H1 (cell line): ENCODE measurements at regions not wholly inside any gene's neighbourhood (a gene's known extent, or its start where the extent isn't known, plus 50 kb on each side); places are given as distances from the start of the nearest gene placed in this dataset.

Experiments used
- CTCF ChIA-PET: fragments of 300-600 bp; sonication (Branson Sonifier 250); formaldehyde crosslinking; loops from one replicate; lab custom pipeline; 2021; ENCODE audit not compliant: partially characterized antibody; lab: Charles Lee
- POLR2A ChIA-PET: fragments of 300-600 bp; sonication (Branson Sonifier 250); formaldehyde crosslinking; loops from one replicate; lab custom pipeline; 2021; ENCODE audit warnings: inconsistent platforms; ENCODE audit not compliant: partially characterized antibody; lab: Charles Lee
- DNase-seq, 2 experiments: peaks; one replicate each; pipeline versions ENCODE4 v3.0.0 to v3.0.0-alpha.2; 2010 to 2022; ENCODE audit warnings: low spot score in 2 of 2, low read depth in 1 of 2, mixed read lengths in 1 of 2
- FAIRE-seq: peaks from 2 replicates; lab custom pipeline; 2011; peaks lifted over from hg19 to GRCh38; lab: Jason Lieb, UNC
- H2AFZ ChIP-seq: 2 replicates; pipeline ENCODE4 v1.8.1; 2012; ENCODE audit warnings: low read length, inconsistent platforms
- H2AK5ac ChIP-seq: 2 replicates; pipeline ENCODE4 v1.6.1; 2013; ENCODE audit warnings: low read depth, low read length
- H2BK120ac ChIP-seq: replicated peaks from 2 replicates; pipeline ENCODE3; 2013; ENCODE audit warnings: low read depth, low read length, inconsistent platforms
- H2BK12ac ChIP-seq: 2 replicates; pipeline ENCODE4 v1.6.1; 2013; ENCODE audit warnings: low read depth, low read length
- H2BK15ac ChIP-seq: 2 replicates; pipeline ENCODE4 v1.6.1; 2013; ENCODE audit warnings: low read length
- H2BK20ac ChIP-seq: 2 replicates; pipeline ENCODE4 v1.6.1; 2013; ENCODE audit warnings: low read length
- H2BK5ac ChIP-seq: 2 replicates; pipeline ENCODE4 v1.6.1; 2013; ENCODE audit warnings: low read depth, low read length
- H3K14ac ChIP-seq: 2 replicates; pipeline ENCODE4 v1.6.1; 2013; ENCODE audit warnings: inconsistent platforms; ENCODE audit not compliant: insufficient read length
- H3K18ac ChIP-seq: 2 replicates; pipeline ENCODE4 v1.6.1; 2013; ENCODE audit warnings: low read length; ENCODE audit errors: extremely low read depth
- H3K23ac ChIP-seq: 2 replicates; pipeline ENCODE4 v1.6.1; 2013; ENCODE audit warnings: inconsistent platforms; ENCODE audit not compliant: insufficient read length
- H3K23me2 ChIP-seq: 2 replicates; pipeline ENCODE4 v1.6.1; 2013; ENCODE audit warnings: low read depth, low read length
- H3K27ac ChIP-seq: 2 replicates; pipeline ENCODE4 v1.6.1; 2011; ENCODE audit warnings: low read depth, low read length, inconsistent platforms
- H3K27me3 ChIP-seq, 4 experiments: replicated peaks in 1 of 4; 1 replicate in 1 of 4; 2 replicates in 3 of 4; pipeline versions ENCODE4 v1.6.1 to v1.8.1; 2011 to 2013; ENCODE audit warnings: low read length in 3 of 4, mild to moderate bottlenecking in 3 of 4, inconsistent platforms in 2 of 4, mixed read lengths in 2 of 4, moderate library complexity in 1 of 4; ENCODE audit not compliant: control insufficient read depth in 3 of 4, insufficient read depth in 3 of 4; ENCODE audit errors: extremely low read depth in 1 of 4
- H3K36me3 ChIP-seq, 4 experiments: 2 replicates each; pipeline versions ENCODE4 v1.6.1 to v1.8.1; 2011 to 2013; ENCODE audit warnings: mild to moderate bottlenecking in 4 of 4, low read length in 3 of 4, moderate library complexity in 2 of 4, control low read depth in 1 of 4, inconsistent platforms in 1 of 4; ENCODE audit not compliant: insufficient read depth in 4 of 4, control insufficient read depth in 2 of 4
- H3K4ac ChIP-seq: replicated peaks from 2 replicates; pipeline ENCODE3; 2013; ENCODE audit warnings: low read length, low read depth, mixed read lengths, inconsistent platforms; ENCODE audit not compliant: insufficient read length
- H3K4me1 ChIP-seq, 4 experiments: replicated peaks in 1 of 4; 1 replicate in 1 of 4; 2 replicates in 3 of 4; pipeline versions ENCODE4 v1.6.1 to v1.8.1; 2011 to 2013; ENCODE audit warnings: low read length in 3 of 4, inconsistent platforms in 2 of 4, mixed read lengths in 1 of 4; ENCODE audit not compliant: insufficient read depth in 4 of 4, control insufficient read depth in 3 of 4
- H3K4me2 ChIP-seq, 2 experiments: 2 replicates each; pipeline versions ENCODE4 v1.6.1 to v1.8.1; 2011 to 2013; ENCODE audit warnings: low read depth in 2 of 2, low read length in 2 of 2, control low read depth in 1 of 2, inconsistent platforms in 1 of 2, mild to moderate bottlenecking in 1 of 2; ENCODE audit not compliant: insufficient read depth in 1 of 2
- H3K4me3 ChIP-seq, 4 experiments: fragments of 200-600, 300-600 bp in 1 of 4; sonication (generic), shearing (Covaris generic), sonication (Bioruptor Twin) in 1 of 4; 2 replicates each; pipeline versions ENCODE4 v1.5.1 to v1.8.1; 2011 to 2016; ENCODE audit warnings: low read length in 4 of 4, low read depth in 3 of 4, control low read depth in 2 of 4, inconsistent platforms in 2 of 4, mild to moderate bottlenecking in 2 of 4, mixed read lengths in 1 of 4, moderate library complexity in 1 of 4; ENCODE audit not compliant: insufficient read depth in 2 of 4; ENCODE audit errors: extremely low read depth in 1 of 4
- H3K56ac ChIP-seq: replicated peaks from 2 replicates; pipeline ENCODE3; 2013; ENCODE audit warnings: low read depth, mild to moderate bottlenecking, mixed read lengths, low read length, inconsistent platforms; ENCODE audit not compliant: insufficient read length
- H3K79me1 ChIP-seq: 2 replicates; pipeline ENCODE4 v1.6.1; 2013; ENCODE audit warnings: low read depth, low read length, control low read depth
- H3K79me2 ChIP-seq, 2 experiments: 2 replicates each; pipeline versions ENCODE4 v1.6.1 to v1.8.1; 2012 to 2013; ENCODE audit warnings: low read length in 2 of 2, mild to moderate bottlenecking in 2 of 2, inconsistent platforms in 1 of 2; ENCODE audit not compliant: insufficient read depth in 2 of 2, control insufficient read depth in 1 of 2
- H3K9ac ChIP-seq, 4 experiments: replicated peaks in 1 of 4; 1 replicate in 1 of 4; 2 replicates in 3 of 4; pipeline versions ENCODE4 v1.6.1 to v1.8.1; 2011 to 2013; ENCODE audit warnings: low read depth in 3 of 4, low read length in 3 of 4, control low read depth in 2 of 4, mild to moderate bottlenecking in 2 of 4, moderate library complexity in 2 of 4, inconsistent platforms in 1 of 4; ENCODE audit errors: extremely low read depth in 1 of 4
- H3K9me3 ChIP-seq, 2 experiments: 2 replicates each; pipeline versions ENCODE4 v1.6.1 to v1.8.1; 2012 to 2013; ENCODE audit warnings: mild to moderate bottlenecking in 2 of 2, moderate library complexity in 2 of 2, control low read depth in 1 of 2, inconsistent platforms in 1 of 2, low read depth in 1 of 2, low read length in 1 of 2, mixed read lengths in 1 of 2; ENCODE audit not compliant: insufficient read depth in 2 of 2
- H4K20me1 ChIP-seq, 2 experiments: replicated peaks in 1 of 2; 2 replicates each; pipeline versions ENCODE3 to v1.8.1; 2011 to 2013; ENCODE audit warnings: inconsistent platforms in 2 of 2, low read length in 2 of 2, mild to moderate bottlenecking in 1 of 2; ENCODE audit not compliant: insufficient read depth in 2 of 2, control insufficient read depth in 1 of 2
- H4K5ac ChIP-seq: 2 replicates; pipeline ENCODE4 v1.6.1; 2013; ENCODE audit warnings: low read length, low read depth, mixed read lengths, inconsistent platforms; ENCODE audit not compliant: insufficient read length
- H4K8ac ChIP-seq: 2 replicates; pipeline ENCODE4 v1.8.0; 2013; ENCODE audit warnings: mild to moderate bottlenecking, moderate library complexity, low read length, inconsistent platforms; ENCODE audit not compliant: insufficient read depth; ENCODE audit errors: extremely low read depth
- H4K91ac ChIP-seq: replicated peaks from 2 replicates; pipeline ENCODE3; 2013; ENCODE audit warnings: low read length, mixed read lengths, inconsistent platforms; ENCODE audit not compliant: insufficient read length
- CREB1 ChIP-seq: IDR thresholded peaks from 2 replicates; pipeline ENCODE4 v1.6.1; 2012; ENCODE audit warnings: inconsistent platforms
- GTF2F1 ChIP-seq: IDR thresholded peaks from 2 replicates; pipeline ENCODE4 v1.6.1; 2012; ENCODE audit warnings: low read depth, low read length, improper control_type of control experiment, borderline replicate concordance
- HDAC2 ChIP-seq, 2 experiments: fragments of 300-600 bp in 1 of 2; sonication (generic) in 1 of 2; IDR thresholded peaks; 2 replicates each; pipeline ENCODE4 v1.6.1; 2011 to 2012; ENCODE audit warnings: low read depth in 2 of 2, low read length in 2 of 2, mild to moderate bottlenecking in 2 of 2, moderate library complexity in 2 of 2, borderline replicate concordance in 1 of 2, inconsistent platforms in 1 of 2
- MAX ChIP-seq: IDR thresholded peaks from 2 replicates; pipeline ENCODE4 v1.6.1; 2012; ENCODE audit warnings: inconsistent platforms
- SAP30 ChIP-seq: fragments of 300-600 bp; sonication (generic); IDR thresholded peaks from 2 replicates; pipeline ENCODE4 v1.7.1; 2012; ENCODE audit warnings: low read length, moderate library complexity, mild to moderate bottlenecking, inconsistent platforms; ENCODE audit not compliant: insufficient read depth, insufficient replicate concordance
- WGBS, 2 experiments: shearing (Covaris generic) in 1 of 2; methylation state at CpG; one replicate each; pipeline versions ENCODE4 v1.1.6 to v1.1.7; 2013 to 2015; ENCODE audit warnings: low lambda C conversion rate in 2 of 2, mixed read lengths in 2 of 2, inconsistent platforms in 1 of 2, low coverage in 1 of 2, missing lambda C conversion rate in 1 of 2; ENCODE audit not compliant: insufficient replicate concordance in 2 of 2, insufficient coverage in 1 of 2, insufficient read length in 1 of 2; ENCODE audit errors: extremely low coverage in 1 of 2, missing lambda C conversion rate in 1 of 2; 5-methylcytosine and 5-hydroxymethylcytosine counted together

- no peaks in the 10 kb centered on the region for H3K9me3 ChIP-seq
- no peak overlapping the region for H3K23ac ChIP-seq
- no peaks in the 10 kb centered on the region for H4K20me1 ChIP-seq
- H3K4me3 ChIP-seq = no peak overlapping the region
- no peak for FAIRE-seq
- TF ChIP-seq HDAC2 (IDR thresholded peaks at IDR 0.05; ENCODE audit: borderline replicate concordance in 1 of 2, low read depth in 2 of 2, low read length in 2 of 2) = no peak
- TF ChIP-seq MAX = no peak
- TF ChIP-seq SAP30 = no peak
- TF ChIP-seq GTF2F1 = no peak
- no peak for TF ChIP-seq CREB1
- TF ChIP-seq, all 59 proteins: peak for 0
- Histone ChIP-seq H3K14ac (no peak overlapping the region), H4K5ac (no peak overlapping the region), H2BK20ac (no peak overlapping the region), H2BK5ac (no peak overlapping the region), H3K27me3 (peaks cover 0 to 1% (median 0%) of the 10 kb centered on the region in 4 experiments; a peak in 1 of 7 replicates), H2BK12ac (no peak overlapping the region), H3K18ac (no peak overlapping the region), H3K9ac (no peak overlapping the region), H3K36me3 (no peaks in the 10 kb centered on the region), H3K79me2 (no peaks in the 10 kb centered on the region), H3K4ac (no peak overlapping the region), H3K27ac (no peak overlapping the region), H2BK15ac (no peak overlapping the region), H3K4me2 (no peak overlapping the region), H3K4me1 (no peaks in the 10 kb centered on the region), H3K23me2 (no peaks in the 10 kb centered on the region), H2AK5ac (no peak overlapping the region), H4K8ac (no peak overlapping the region), H3K56ac (no peak overlapping the region), H2BK120ac (no peak overlapping the region), H2AFZ (no peak overlapping the region), H3K79me1 (no peaks in the 10 kb centered on the region), H4K91ac (no peak overlapping the region)
- 60% methylated on average over 3 of the region's 4 CpGs; no CpG with 5 or more reads in 1 of the 2 experiments for WGBS, 2 experiments
- DNase-seq = no peak
- POLR2A ChIA-PET = no interaction called here
- CTCF ChIA-PET = interaction anchor here (1.6 kb wide), 1 partner anchor 16 kb away, joined by 3 read pairs; no protein-coding TSS in a partner anchor
Measured at GRCh38 chr5:129345213-129345924, 114.7 kb upstream of the ADAMTS19 start.
